ENCODE measurements at regions not wholly inside any gene's neighbourhood (a gene's known extent, or its start where the extent isn't known, plus 50 kb on each side); places are given as distances from the start of the nearest gene placed in this dataset.

DNA sequence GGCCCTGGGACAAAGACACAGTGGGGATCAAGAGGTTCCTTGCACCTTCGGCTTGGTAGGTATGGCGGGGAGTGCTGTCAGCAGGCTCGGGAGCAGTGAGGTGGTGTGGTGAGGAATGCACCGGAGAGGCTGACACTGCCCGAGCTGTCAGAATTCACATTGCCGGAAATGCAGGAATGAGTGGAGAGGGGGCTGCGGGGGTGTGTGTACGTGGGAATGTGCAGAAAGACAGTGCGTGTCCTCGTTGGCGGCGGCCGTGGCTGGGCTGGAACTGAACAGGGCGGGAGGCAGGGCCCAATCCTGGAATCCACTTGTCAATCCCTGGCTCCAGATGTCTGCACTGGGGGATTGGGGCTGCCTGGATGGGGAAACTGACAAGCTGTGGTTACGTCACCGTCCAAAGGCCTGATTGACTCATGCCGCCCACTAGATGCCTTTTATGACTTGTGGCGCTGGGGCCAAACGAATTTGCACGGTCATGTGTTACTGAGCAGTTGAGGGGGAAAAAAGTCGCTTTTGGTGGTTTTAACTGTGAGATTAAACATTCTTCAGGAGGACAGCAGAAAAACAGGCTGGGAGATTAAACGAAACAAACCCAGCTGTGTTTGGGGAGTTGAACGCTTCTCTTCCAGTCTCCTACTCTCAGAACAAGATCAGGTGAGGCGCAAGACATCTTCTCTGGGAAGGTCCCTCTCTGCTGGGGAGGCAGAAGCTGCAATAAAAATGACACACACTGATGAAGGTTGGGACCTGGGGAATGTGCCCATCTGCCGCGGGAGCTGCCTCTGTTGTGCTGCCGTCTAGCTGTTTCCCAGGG is 189.4 kb upstream of the GLI2 start (continued):
- TF ChIP-seq, protein P1, sequence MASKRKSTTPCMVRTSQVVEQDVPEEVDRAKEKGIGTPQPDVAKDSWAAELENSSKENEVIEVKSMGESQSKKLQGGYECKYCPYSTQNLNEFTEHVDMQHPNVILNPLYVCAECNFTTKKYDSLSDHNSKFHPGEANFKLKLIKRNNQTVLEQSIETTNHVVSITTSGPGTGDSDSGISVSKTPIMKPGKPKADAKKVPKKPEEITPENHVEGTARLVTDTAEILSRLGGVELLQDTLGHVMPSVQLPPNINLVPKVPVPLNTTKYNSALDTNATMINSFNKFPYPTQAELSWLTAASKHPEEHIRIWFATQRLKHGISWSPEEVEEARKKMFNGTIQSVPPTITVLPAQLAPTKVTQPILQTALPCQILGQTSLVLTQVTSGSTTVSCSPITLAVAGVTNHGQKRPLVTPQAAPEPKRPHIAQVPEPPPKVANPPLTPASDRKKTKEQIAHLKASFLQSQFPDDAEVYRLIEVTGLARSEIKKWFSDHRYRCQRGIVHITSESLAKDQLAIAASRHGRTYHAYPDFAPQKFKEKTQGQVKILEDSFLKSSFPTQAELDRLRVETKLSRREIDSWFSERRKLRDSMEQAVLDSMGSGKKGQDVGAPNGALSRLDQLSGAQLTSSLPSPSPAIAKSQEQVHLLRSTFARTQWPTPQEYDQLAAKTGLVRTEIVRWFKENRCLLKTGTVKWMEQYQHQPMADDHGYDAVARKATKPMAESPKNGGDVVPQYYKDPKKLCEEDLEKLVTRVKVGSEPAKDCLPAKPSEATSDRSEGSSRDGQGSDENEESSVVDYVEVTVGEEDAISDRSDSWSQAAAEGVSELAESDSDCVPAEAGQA (IDR thresholded peaks at IDR 0.05; ENCODE audit: low read depth): peak; percentile 24; the same call in 1 of the 2 replicates
- TF ChIP-seq, protein P1 (CRISPR knock-in tag; IDR thresholded peaks at IDR 0.05; ENCODE audit: borderline replicate concordance): no peak
- TF ChIP-seq ZNF788 (CRISPR knock-in tag; IDR thresholded peaks at IDR 0.05; ENCODE audit: borderline replicate concordance) (peak; percentile 94), ZNF615 (CRISPR knock-in tag; IDR thresholded peaks at IDR 0.05; ENCODE audit: borderline replicate concordance) (no peak), PRPF4 (IDR thresholded peaks at IDR 0.05; ENCODE audit: low read depth, low read length, poor library complexity, severe bottlenecking) (no peak), PRMT3 (CRISPR knock-in tag; IDR thresholded peaks at IDR 0.05; ENCODE audit: borderline replicate concordance, low read depth) (no peak), XRCC5 (optimal IDR thresholded peaks at IDR 0.05; ENCODE audit: low read length) (peak; percentile 83), SMARCE1 (IDR thresholded peaks at IDR 0.05; ENCODE audit: borderline replicate concordance) (no peak), NONO (IDR thresholded peaks at IDR 0.05) (no peak), NONO (CRISPR knock-in tag; conservative IDR thresholded peaks at IDR 0.05) (peak; percentile 85), ZSCAN22 (CRISPR knock-in tag; IDR thresholded peaks at IDR 0.05) (no peak), ZNF253 (CRISPR knock-in tag; IDR thresholded peaks at IDR 0.05; ENCODE audit: borderline replicate concordance) (no peak), TBL1XR1 (IDR thresholded peaks at IDR 0.05; ENCODE audit: borderline replicate concordance, low read length, partially characterized antibody) (no peak), ZNF644 (CRISPR knock-in tag; IDR thresholded peaks at IDR 0.05; ENCODE audit: low read depth) (0 out of 2 replicates have a peak, but pooled peaks have one; percentile 59), PCBP1 (IDR thresholded peaks at IDR 0.05; ENCODE audit: borderline replicate concordance, low read depth, low read length) (no peak), SIX1 (CRISPR knock-in tag; IDR thresholded peaks at IDR 0.05; ENCODE audit: borderline replicate concordance) (no peak; the same call in 1 of the 2 replicates), NCOR1 (IDR thresholded peaks at IDR 0.05; ENCODE audit: borderline replicate concordance, low read length) (peak; percentile 74), CREB1 (IDR thresholded peaks at IDR 0.05) (peak; percentile 93), CREB1 (CRISPR knock-in tag; IDR thresholded peaks at IDR 0.05) (peak; percentile 87), ZNF510 (CRISPR knock-in tag; IDR thresholded peaks at IDR 0.05; ENCODE audit: low read depth) (peak; percentile 97), RBM22 (optimal IDR thresholded peaks at IDR 0.05; ENCODE audit: low read length) (no peak)
- TF ChIP-seq, protein P2, sequence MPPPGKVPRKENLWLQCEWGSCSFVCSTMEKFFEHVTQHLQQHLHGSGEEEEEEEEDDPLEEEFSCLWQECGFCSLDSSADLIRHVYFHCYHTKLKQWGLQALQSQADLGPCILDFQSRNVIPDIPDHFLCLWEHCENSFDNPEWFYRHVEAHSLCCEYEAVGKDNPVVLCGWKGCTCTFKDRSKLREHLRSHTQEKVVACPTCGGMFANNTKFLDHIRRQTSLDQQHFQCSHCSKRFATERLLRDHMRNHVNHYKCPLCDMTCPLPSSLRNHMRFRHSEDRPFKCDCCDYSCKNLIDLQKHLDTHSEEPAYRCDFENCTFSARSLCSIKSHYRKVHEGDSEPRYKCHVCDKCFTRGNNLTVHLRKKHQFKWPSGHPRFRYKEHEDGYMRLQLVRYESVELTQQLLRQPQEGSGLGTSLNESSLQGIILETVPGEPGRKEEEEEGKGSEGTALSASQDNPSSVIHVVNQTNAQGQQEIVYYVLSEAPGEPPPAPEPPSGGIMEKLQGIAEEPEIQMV (CRISPR knock-in tag; IDR thresholded peaks at IDR 0.05; ENCODE audit: low read depth): 0 out of 2 replicates have a peak, but pooled peaks have one; percentile 70
